GM06990 (cell line): ENCODE measurements at regions not wholly inside any gene's neighbourhood (a gene's known extent, or its start where the extent isn't known, plus 50 kb on each side); places are given as distances from the start of the nearest gene placed in this dataset.

Experiments used
- DNase-seq: peaks from one replicate; pipeline ENCODE4 v3.0.0-alpha.2; 2011; ENCODE audit not compliant: insufficient read length; ENCODE audit errors: extremely low read depth
- H3K27me3 ChIP-seq: replicated peaks from 2 replicates; pipeline ENCODE4 v1.6.0; 2011; ENCODE audit warnings: low read length; ENCODE audit not compliant: control insufficient read depth, insufficient read depth
- H3K36me3 ChIP-seq: 2 replicates; pipeline ENCODE4 v1.5.1; 2011; ENCODE audit warnings: low read length; ENCODE audit not compliant: control insufficient read depth, insufficient read depth
- H3K4me3 ChIP-seq: replicated peaks from 2 replicates; pipeline ENCODE4 v1.5.1; 2011; ENCODE audit warnings: low read depth, mild to moderate bottlenecking, control low read depth, low read length
- CTCF ChIP-seq: IDR thresholded peaks from 2 replicates; pipeline ENCODE4 v1.5.1; 2011; ENCODE audit warnings: low read length, control low read depth, mild to moderate bottlenecking, inconsistent platforms; ENCODE audit not compliant: insufficient read depth, poor library complexity, severe bottlenecking

DNA sequence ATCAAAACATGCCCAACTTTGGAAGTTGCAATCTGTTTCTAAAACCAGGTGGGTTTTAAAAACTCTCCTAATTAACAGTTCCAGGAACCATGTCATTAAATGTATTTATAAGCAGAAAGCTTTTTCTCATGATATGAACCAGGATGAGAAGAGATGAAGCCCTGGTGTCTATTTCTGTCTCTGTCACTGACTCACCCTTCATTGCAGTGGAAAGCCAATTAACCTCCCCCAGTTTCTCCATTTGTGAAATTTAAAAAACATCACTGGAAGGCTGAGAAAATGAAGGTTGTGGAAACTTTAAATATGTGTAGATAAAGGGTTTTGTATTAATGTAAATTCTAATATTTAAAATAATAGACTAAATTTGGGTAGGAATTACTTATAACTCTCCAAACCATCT is 1088.0 kb downstream of the SORCS1 start:
- H3K4me3 ChIP-seq, result no peak overlapping the region
- H3K36me3 ChIP-seq, result no peaks in the 10 kb centered on the region
- TF ChIP-seq CTCF, result no peak
- DNase-seq, result no peak
- H3K27me3 ChIP-seq, result no peaks in the 10 kb centered on the region

- H3K27me3 ChIP-seq, result no peaks in the 10 kb centered on the region
- no peak for TF ChIP-seq CTCF
- no peak overlapping the region for H3K4me3 ChIP-seq
- DNase-seq, result no peak
- H3K36me3 ChIP-seq, result no peaks in the 10 kb centered on the region
Observed at GRCh38 chr10:106053061-106053460, 1111.4 kb downstream of the SORCS1 start.

- DNase-seq, result no peak
- no peak for TF ChIP-seq CTCF
- H3K36me3 ChIP-seq, result no peaks in the 10 kb centered on the region
- no peak overlapping the region for H3K4me3 ChIP-seq
- H3K27me3 ChIP-seq, result no peaks in the 10 kb centered on the region
Observed at GRCh38 chr10:106044503-106044902, 1120.0 kb downstream of the SORCS1 start.

GRCh38 chr10:106043863-106044262 is 1120.6 kb downstream of the SORCS1 start:
- DNase-seq, result no peak
- TF ChIP-seq CTCF, result no peak

GRCh38 chr10:106038246-106038645 is 1126.3 kb downstream of the SORCS1 start:
- no peaks in the 10 kb centered on the region for H3K27me3 ChIP-seq
- H3K4me3 ChIP-seq, result no peak overlapping the region
- H3K36me3 ChIP-seq, result no peaks in the 10 kb centered on the region
- DNase-seq, result no peak
- TF ChIP-seq CTCF, result no peak

More at GRCh38 chr10:106043863-106044262, 1120.6 kb downstream of the SORCS1 start:
- no peaks in the 10 kb centered on the region for H3K27me3 ChIP-seq
- no peaks in the 10 kb centered on the region for H3K36me3 ChIP-seq
- H3K4me3 ChIP-seq, result no peak overlapping the region

GRCh38 chr10:106033065-106033464 is 1131.4 kb downstream of the SORCS1 start:
- no peak overlapping the region for H3K4me3 ChIP-seq
- DNase-seq, result no peak
- no peak for TF ChIP-seq CTCF
- no peaks in the 10 kb centered on the region for H3K36me3 ChIP-seq
- no peaks in the 10 kb centered on the region for H3K27me3 ChIP-seq
